Small intestine (tissue), 7 donors: ENCODE measurements at regions not wholly inside any gene's neighbourhood (a gene's known extent, or its start where the extent isn't known, plus 50 kb on each side); places are given as distances from the start of the nearest gene placed in this dataset.
"Not testable (repeated sequence)": the region's sequence is repeated elsewhere in the genome, so short reads cannot be mapped to it uniquely, and the experiment has no call there.

Source experiments
- DNase-seq, 2 donors: peaks; one replicate each; pipeline versions ENCODE4 v3.0.0 to v3.0.0-alpha.2; 2013
- FAIRE-seq: peaks from 2 replicates; lab custom pipeline; 2012; peaks lifted over from hg19 to GRCh38; lab: Jason Lieb, UNC
- H3K27ac ChIP-seq, 3 donors: one replicate each; pipeline ENCODE4 v1.5.1; 2013; ENCODE audit warnings: low read length in 2 of 3, mild to moderate bottlenecking in 2 of 3, control low read depth in 1 of 3, inconsistent platforms in 1 of 3, low read depth in 1 of 3, moderate library complexity in 1 of 3
- H3K27me3 ChIP-seq, 3 donors: one replicate each; pipeline ENCODE4 v1.6.1; 2013; ENCODE audit warnings: low read length in 3 of 3, inconsistent platforms in 1 of 3; ENCODE audit not compliant: control insufficient read depth in 3 of 3, insufficient read depth in 3 of 3
- H3K36me3 ChIP-seq, 3 donors: one replicate each; pipeline ENCODE4 v1.6.1; 2013; ENCODE audit warnings: low read length in 3 of 3, inconsistent platforms in 1 of 3, low read depth in 1 of 3, mild to moderate bottlenecking in 1 of 3, moderate library complexity in 1 of 3; ENCODE audit not compliant: control insufficient read depth in 3 of 3, insufficient read depth in 2 of 3
- H3K4me1 ChIP-seq, 3 donors: one replicate each; pipeline ENCODE4 v1.6.1; 2013; ENCODE audit warnings: low read length in 2 of 3, inconsistent platforms in 1 of 3, low read depth in 1 of 3, mild to moderate bottlenecking in 1 of 3, moderate library complexity in 1 of 3; ENCODE audit not compliant: control insufficient read depth in 3 of 3, insufficient read depth in 2 of 3
- H3K4me3 ChIP-seq, 3 donors: one replicate each; pipeline ENCODE4 v1.5.1; 2013; ENCODE audit warnings: low read length in 3 of 3, control low read depth in 1 of 3, inconsistent platforms in 1 of 3, low read depth in 1 of 3, mild to moderate bottlenecking in 1 of 3, moderate library complexity in 1 of 3
- H3K9me3 ChIP-seq, 2 donors: one replicate each; pipeline ENCODE4 v1.6.1; 2013; ENCODE audit warnings: low read depth in 1 of 2, low read length in 1 of 2; ENCODE audit not compliant: control insufficient read depth in 2 of 2, insufficient read depth in 1 of 2
- WGBS, 3 donors: extraction: QIAGEN DNeasy Blood & Tissue Kit; methylation state at CpG; one replicate each; pipeline ENCODE4 v1.1.7; 2013; 5-methylcytosine and 5-hydroxymethylcytosine counted together
- donor health status: healthy with polysubstance abuse.
- donor health status: control.
- donor health status: control.
- donor health status: Bipolar disorder and iron deficiency.
- donor health status: healthy.

GRCh38 chr1:120941066-120941465 is 51.5 kb downstream of the PPIAL4A start:
- not testable (repeated sequence) for H3K27ac ChIP-seq, FAIRE-seq, H3K4me1 ChIP-seq

DNA sequence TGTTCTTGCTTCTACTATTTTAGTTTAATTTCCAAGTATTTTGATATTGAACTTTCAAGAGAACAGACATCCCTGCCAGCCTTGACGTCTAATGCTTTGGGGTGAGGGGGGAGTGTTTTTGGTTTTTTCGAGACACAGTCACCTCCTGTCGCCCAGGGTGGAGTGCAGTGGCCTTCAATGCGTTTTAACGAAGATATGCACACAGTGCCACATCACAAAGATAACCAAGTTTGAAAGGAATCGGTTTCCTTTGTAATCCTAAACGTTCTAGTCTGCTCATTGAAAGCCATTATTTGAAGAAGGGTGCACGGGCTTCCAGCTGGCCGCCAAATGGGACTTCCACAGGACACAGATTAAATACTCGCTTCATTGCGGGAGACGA is 52.3 kb downstream of the PPIAL4A start:
- not testable (repeated sequence) for FAIRE-seq, H3K36me3 ChIP-seq, DNase-seq, H3K9me3 ChIP-seq, H3K4me1 ChIP-seq, H3K27me3 ChIP-seq
- Histone ChIP-seq H3K4me3 (peak overlapping the region in 2 of 3 donors; percentile 50 to 52), H3K27ac (peak overlapping the region; percentile 60 to 89 (median 86))
- WGBS, 3 donors = 0 to 2% (median 1%) methylated on average over 12 of the region's 12 CpGs

More at GRCh38 chr1:120941066-120941465, 51.5 kb downstream of the PPIAL4A start:
- not testable (repeated sequence) for H3K9me3 ChIP-seq, H3K4me3 ChIP-seq, H3K36me3 ChIP-seq, DNase-seq, H3K27me3 ChIP-seq
- WGBS, 3 donors = 10 to 43% (median 17%) methylated on average over 1 to 4 of the region's 6 CpGs

DNA sequence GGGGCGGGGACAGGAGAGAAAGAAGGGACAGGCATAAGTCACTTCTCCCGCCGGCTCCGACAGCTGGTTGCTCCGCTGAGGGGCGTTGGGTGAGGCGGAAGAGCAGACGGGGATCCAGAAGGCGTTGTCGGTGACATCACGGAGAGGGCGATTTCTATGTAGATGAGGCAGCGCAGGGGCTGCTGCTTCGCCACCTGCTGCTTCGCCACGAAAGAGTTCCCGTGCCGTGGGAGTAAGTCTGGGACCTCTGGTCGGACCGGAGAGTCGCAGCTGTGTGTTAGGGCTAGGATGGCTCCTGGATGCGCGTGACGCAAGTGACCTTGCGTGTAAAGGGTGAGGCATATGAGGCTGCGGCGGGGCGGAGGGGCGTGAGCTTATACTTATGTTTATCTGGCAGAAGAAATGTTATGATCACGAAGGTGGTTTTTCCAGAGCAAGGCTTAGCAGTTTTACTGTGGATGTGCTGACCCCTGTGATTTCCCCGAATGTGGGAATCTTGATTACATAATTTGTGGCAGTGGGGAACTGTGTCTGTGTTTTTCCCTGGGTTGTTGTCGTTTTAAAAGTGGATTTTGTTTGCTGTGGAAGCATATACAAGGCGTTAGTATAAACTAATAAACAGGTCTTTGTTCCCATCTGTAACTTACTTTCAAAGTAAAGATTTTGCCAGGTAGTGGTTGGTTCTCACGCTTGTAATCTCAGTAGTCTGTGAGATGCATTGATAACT is 52.8 kb downstream of the PPIAL4A start:
- peak overlapping the region; percentile 60 to 89 (median 86) for H3K27ac ChIP-seq
- H3K36me3 ChIP-seq = not testable (repeated sequence)
- peak; percentile 71 to 89 for DNase-seq

GRCh38 chr1:120942945-120943319 is 53.4 kb downstream of the PPIAL4A start:
- not testable (repeated sequence) for DNase-seq, H3K36me3 ChIP-seq, H3K4me1 ChIP-seq, H3K27me3 ChIP-seq, FAIRE-seq, H3K9me3 ChIP-seq, H3K4me3 ChIP-seq
- H3K27ac ChIP-seq = peak overlapping the region in 1 of 3 donors; percentile 89
- no CpG with 5 or more reads among the region's 9 CpGs for WGBS, 3 donors

More for the DNA sequence above, 52.8 kb downstream of the PPIAL4A start:
- WGBS, 3 donors = 0 to 1% (median 1%) methylated on average over 27 to 33 of the region's 34 CpGs
- H3K9me3 ChIP-seq, FAIRE-seq, H3K27me3 ChIP-seq, H3K4me1 ChIP-seq: not testable (repeated sequence)
- H3K4me3 ChIP-seq = peak overlapping the region in 2 of 3 donors; percentile 50 to 52

GRCh38 chr1:120944691-120945090 is 55.1 kb downstream of the PPIAL4A start:
- H3K36me3 ChIP-seq, H3K9me3 ChIP-seq, FAIRE-seq, H3K4me1 ChIP-seq, H3K4me3 ChIP-seq, H3K27me3 ChIP-seq, H3K27ac ChIP-seq, DNase-seq: not testable (repeated sequence)
- WGBS, 3 donors = 93 to 96% (median 94%) methylated on average over 3 to 20 of the region's 20 CpGs

DNA sequence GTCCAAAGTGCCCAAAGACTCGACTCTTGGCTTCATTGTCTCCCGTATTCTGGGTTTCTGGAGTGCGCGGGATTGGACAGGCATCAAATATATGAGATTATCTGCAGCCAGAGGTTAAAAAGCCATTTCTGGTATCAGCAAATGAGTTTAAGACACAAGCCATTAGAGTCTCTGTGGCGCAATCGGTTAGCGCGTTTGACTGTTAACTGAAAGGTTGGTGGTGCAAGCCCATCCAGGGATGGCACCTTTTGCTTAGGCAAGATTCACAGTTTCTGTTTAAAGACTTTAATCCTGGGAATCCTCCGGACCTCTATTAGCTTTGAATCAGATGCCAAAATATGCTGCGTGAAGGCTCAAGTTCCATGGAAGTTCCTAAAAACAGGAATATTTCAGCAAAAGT is 55.6 kb downstream of the PPIAL4A start:
- FAIRE-seq, DNase-seq, H3K4me1 ChIP-seq, H3K27me3 ChIP-seq, H3K4me3 ChIP-seq, H3K9me3 ChIP-seq, H3K27ac ChIP-seq, H3K36me3 ChIP-seq: not testable (repeated sequence)
- WGBS, 3 donors = 96 to 97% (median 97%) methylated on average over 5 to 8 of the region's 10 CpGs

- H3K9me3 ChIP-seq, H3K27ac ChIP-seq, DNase-seq, H3K27me3 ChIP-seq, H3K36me3 ChIP-seq, FAIRE-seq, H3K4me1 ChIP-seq, H3K4me3 ChIP-seq: not testable (repeated sequence)
- WGBS, 3 donors = 58 to 89% (median 81%) methylated on average over 4 of the region's 4 CpGs
These were observed 57.5 kb downstream of the PPIAL4A start for GRCh38 chr1:120947114-120947513.

DNA sequence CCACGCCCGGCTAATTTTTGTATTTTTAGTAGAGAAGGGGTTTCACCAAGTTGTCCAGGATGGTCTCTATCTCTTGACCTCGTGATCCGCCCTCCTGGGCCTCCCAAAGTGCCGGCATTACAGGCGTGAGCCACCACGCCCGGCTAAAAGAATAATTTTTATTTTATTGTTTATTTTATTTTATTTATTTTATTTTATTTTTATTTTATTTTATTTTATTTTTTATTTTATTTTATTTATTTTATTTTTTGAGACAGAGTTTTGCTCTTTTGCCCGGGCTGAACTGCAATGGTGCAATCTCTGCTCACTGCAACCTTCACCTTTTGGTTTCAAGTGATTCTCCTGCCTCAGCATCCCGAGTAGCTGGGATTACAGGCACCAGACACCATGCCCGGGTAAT is 60.2 kb downstream of the PPIAL4A start:
- H3K27ac ChIP-seq, H3K36me3 ChIP-seq, H3K4me1 ChIP-seq, DNase-seq, H3K27me3 ChIP-seq, H3K9me3 ChIP-seq, FAIRE-seq, H3K4me3 ChIP-seq: not testable (repeated sequence)
- 93 to 96% (median 96%) methylated on average over 11 of the region's 11 CpGs for WGBS, 3 donors

GRCh38 chr1:120950633-120951032 is 61.1 kb downstream of the PPIAL4A start:
- H3K27me3 ChIP-seq, DNase-seq, H3K9me3 ChIP-seq, H3K36me3 ChIP-seq, H3K4me3 ChIP-seq, H3K27ac ChIP-seq, FAIRE-seq, H3K4me1 ChIP-seq: not testable (repeated sequence)
- 40 to 56% (median 50%) methylated on average over 1 of the region's 1 CpG for whole genome bisulfite sequencing, 3 donors
